Gastrocnemius medialis (tissue), 4 donors: ENCODE measurements at regions not wholly inside any gene's neighbourhood (a gene's known extent, or its start where the extent isn't known, plus 50 kb on each side); places are given as distances from the start of the nearest gene placed in this dataset.

ENCODE experiments used
- POLR2A ChIP-seq, 2 donors: fragments of 450-650 bp; IDR thresholded peaks; one replicate each; pipeline ENCODE4 v1.6.1; 2017; ENCODE audit warnings: antibody characterized with exemption in 2 of 2, mild to moderate bottlenecking in 2 of 2, moderate library complexity in 2 of 2
- TF ChIP-seq, protein P1 (sequence below), 5 experiments: fragments of 450-650 bp in 3 of 5; fragments of 200-600 bp in 2 of 5; sonication (generic) in 2 of 5; IDR thresholded peaks in 4 of 5; conservative IDR thresholded peaks in 1 of 5; 1 replicate in 4 of 5; 2 replicates in 1 of 5; pipeline ENCODE4 v1.5.1; 2016 to 2019; ENCODE audit warnings: antibody characterized with exemption in 5 of 5, mild to moderate bottlenecking in 3 of 5, moderate library complexity in 3 of 5

- TF ChIP-seq, protein P1, sequence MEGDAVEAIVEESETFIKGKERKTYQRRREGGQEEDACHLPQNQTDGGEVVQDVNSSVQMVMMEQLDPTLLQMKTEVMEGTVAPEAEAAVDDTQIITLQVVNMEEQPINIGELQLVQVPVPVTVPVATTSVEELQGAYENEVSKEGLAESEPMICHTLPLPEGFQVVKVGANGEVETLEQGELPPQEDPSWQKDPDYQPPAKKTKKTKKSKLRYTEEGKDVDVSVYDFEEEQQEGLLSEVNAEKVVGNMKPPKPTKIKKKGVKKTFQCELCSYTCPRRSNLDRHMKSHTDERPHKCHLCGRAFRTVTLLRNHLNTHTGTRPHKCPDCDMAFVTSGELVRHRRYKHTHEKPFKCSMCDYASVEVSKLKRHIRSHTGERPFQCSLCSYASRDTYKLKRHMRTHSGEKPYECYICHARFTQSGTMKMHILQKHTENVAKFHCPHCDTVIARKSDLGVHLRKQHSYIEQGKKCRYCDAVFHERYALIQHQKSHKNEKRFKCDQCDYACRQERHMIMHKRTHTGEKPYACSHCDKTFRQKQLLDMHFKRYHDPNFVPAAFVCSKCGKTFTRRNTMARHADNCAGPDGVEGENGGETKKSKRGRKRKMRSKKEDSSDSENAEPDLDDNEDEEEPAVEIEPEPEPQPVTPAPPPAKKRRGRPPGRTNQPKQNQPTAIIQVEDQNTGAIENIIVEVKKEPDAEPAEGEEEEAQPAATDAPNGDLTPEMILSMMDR (IDR thresholded peaks at IDR 0.05 in 4 of 5, conservative IDR thresholded peaks at IDR 0.05 in 1 of 5) = no peak
- TF ChIP-seq POLR2A (IDR thresholded peaks at IDR 0.05) = no peak
Measured at GRCh38 chr12:13538136-13538535, 341.6 kb downstream of the EMP1 start.
